GM12873 (cell line): ENCODE measurements at regions not wholly inside any gene's neighbourhood (a gene's known extent, or its start where the extent isn't known, plus 50 kb on each side); places are given as distances from the start of the nearest gene placed in this dataset.

Experiments
- CTCF ChIP-seq: IDR thresholded peaks from 2 replicates; pipeline ENCODE4 v1.5.1; 2012; ENCODE audit warnings: low read depth, mild to moderate bottlenecking, moderate library complexity, low read length, control low read depth; ENCODE audit not compliant: insufficient read depth; ENCODE audit errors: missing control alignments

DNA sequence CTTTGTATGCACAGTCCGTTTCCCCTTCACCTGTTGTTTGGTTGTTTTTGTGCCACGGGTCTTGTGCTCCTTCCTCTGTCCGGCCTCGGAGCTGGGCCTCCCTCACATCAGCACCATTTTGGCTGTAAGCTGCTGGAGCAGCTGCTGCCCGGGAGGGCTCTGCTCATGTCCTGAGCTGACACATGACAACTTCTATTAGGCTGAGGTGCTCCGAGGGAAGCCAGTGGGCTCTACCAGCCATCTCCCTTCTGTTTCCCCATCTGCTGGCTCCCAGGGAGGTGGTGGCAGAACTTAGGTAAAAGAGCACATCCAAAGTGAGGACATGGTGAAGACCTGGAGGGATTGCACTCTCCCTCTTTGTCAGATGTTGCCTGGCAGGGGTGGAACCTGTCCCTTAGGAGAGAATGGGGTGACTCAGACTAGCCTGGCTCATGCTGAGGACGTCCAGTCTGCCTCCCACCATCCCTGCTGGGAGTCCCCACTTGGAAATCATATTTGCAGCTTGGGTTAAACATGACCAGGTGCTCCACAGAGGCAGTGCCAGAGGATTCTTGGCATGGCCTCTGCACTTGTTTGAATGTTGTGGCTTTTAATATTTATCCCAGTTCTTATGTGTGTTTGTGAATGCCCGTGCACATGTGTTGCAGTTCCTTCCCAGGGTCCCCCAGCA lies 49.8 kb upstream of the TNP1 start:
- TF ChIP-seq CTCF: no peak
